Sigmoid colon (tissue), 6 donors: ENCODE measurements at regions not wholly inside any gene's neighbourhood (a gene's known extent, or its start where the extent isn't known, plus 50 kb on each side); places are given as distances from the start of the nearest gene placed in this dataset.
A peak's percentile ranks its signal among the peaks of the same experiment; 100 is the strongest.
"Not testable (repeated sequence)": the region's sequence is repeated elsewhere in the genome, so short reads cannot be mapped to it uniquely, and the experiment has no call there.

Source experiments
- DNase-seq: peaks from one replicate; pipeline ENCODE4 v3.0.0-alpha.2; 2019
- H3K27ac ChIP-seq, 4 donors: fragments of 200-600 bp; sonication (generic); one replicate each; pipeline ENCODE4 v1.5.1; 2016 to 2019; ENCODE audit warnings: mild to moderate bottlenecking in 1 of 4
- H3K27me3 ChIP-seq, 3 donors: fragments of 200-600 bp; sonication (generic); one replicate each; pipeline ENCODE4 v1.5.1; 2019; ENCODE audit warnings: mild to moderate bottlenecking in 1 of 3
- H3K36me3 ChIP-seq, 4 donors: fragments of 200-600 bp; sonication (generic); one replicate each; pipeline ENCODE4 v1.5.1; 2016 to 2019
- H3K4me1 ChIP-seq, 4 donors: fragments of 200-600 bp; sonication (generic); one replicate each; pipeline ENCODE4 v1.5.1; 2017 to 2019
- H3K4me3 ChIP-seq, 4 donors: fragments of 200-600 bp; sonication (generic); one replicate each; pipeline ENCODE4 v1.5.1; 2017 to 2019; ENCODE audit warnings: mild to moderate bottlenecking in 2 of 4, moderate library complexity in 1 of 4
- H3K9me3 ChIP-seq, 4 donors: fragments of 200-600 bp in 3 of 4; sonication (generic) in 3 of 4; one replicate each; pipeline versions ENCODE4 v1.5.1 to v1.6.1; 2013 to 2019
- EP300 ChIP-seq, 4 donors: sonication (generic); formaldehyde crosslinking; IDR thresholded peaks; one replicate each; pipeline ENCODE4 v1.6.1; 2017; ENCODE audit warnings: antibody characterized with exemption in 4 of 4
- POLR2A ChIP-seq, 2 donors: fragments of 450-650 bp; IDR thresholded peaks; one replicate each; pipeline ENCODE4 v1.6.1; 2016; ENCODE audit warnings: antibody characterized with exemption in 2 of 2, mild to moderate bottlenecking in 2 of 2, moderate library complexity in 2 of 2
- POLR2AphosphoS5 ChIP-seq, 4 donors: sonication (generic); formaldehyde crosslinking; IDR thresholded peaks; one replicate each; pipeline ENCODE4 v1.6.1; 2017; ENCODE audit warnings: antibody characterized with exemption in 4 of 4
- WGBS, 2 donors: extraction: QIAGEN DNeasy Blood & Tissue Kit; methylation state at CpG; one replicate each; pipeline ENCODE4 v1.1.7; 2013; 5-methylcytosine and 5-hydroxymethylcytosine counted together
- intact Hi-C: fragments of 100-400 bp; cut with DNase I; formaldehyde crosslinking; loops from one replicate; pipeline ENCODE4 v1.15.1; 2023
- TF ChIP-seq, protein P1 (sequence below), 4 experiments: fragments of 450-650 bp in 3 of 4; fragments of 200-600 bp in 1 of 4; IDR thresholded peaks; one replicate each; pipeline ENCODE4 v1.5.1; 2016 to 2019; ENCODE audit warnings: antibody characterized with exemption in 4 of 4, mild to moderate bottlenecking in 3 of 4, moderate library complexity in 2 of 4
- donor health status: healthy with polysubstance abuse.
- donor health status: healthy.

DNA sequence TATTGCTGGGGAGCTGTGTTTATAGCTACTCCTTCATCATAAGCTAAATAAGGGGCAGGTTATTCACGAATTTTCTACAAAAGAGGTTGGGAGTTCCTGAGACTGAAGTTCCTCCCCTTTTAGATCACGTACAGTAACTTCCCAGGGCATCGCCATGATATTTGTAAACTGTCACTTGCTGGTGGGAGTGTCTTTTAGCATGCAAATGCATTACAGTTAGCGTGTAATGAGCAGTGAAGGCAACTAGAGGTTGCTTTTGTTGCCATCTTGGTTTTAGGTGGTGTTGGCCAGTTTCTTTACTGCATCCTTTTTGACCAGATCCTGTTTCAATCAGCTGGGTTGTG lies 64.4 kb downstream of the IL12A start:
- H3K4me3 ChIP-seq = peak overlapping the region in 3 of 4 donors; percentile 23 to 36 (median 30)
- no peaks in the 10 kb centered on the region for H3K36me3 ChIP-seq
- H3K9me3 ChIP-seq = no peaks in the 10 kb centered on the region
- no peak for DNase-seq
- 78 to 85% methylated on average over 4 of the region's 4 CpGs for WGBS, 2 donors
- intact Hi-C loops = no loop called here
- no peaks in the 10 kb centered on the region for H3K27me3 ChIP-seq
- peaks cover 0 to 22% (median 11%) of the 10 kb centered on the region in 4 donors for H3K4me1 ChIP-seq
- peak overlapping the region in 3 of 4 donors; percentile 49 to 61 (median 56) for H3K27ac ChIP-seq
- TF ChIP-seq POLR2AphosphoS5 (IDR thresholded peaks at IDR 0.05) (no peak), EP300 (IDR thresholded peaks at IDR 0.05) (no peak), POLR2A (IDR thresholded peaks at IDR 0.05) (no peak)
- TF ChIP-seq, protein P1, sequence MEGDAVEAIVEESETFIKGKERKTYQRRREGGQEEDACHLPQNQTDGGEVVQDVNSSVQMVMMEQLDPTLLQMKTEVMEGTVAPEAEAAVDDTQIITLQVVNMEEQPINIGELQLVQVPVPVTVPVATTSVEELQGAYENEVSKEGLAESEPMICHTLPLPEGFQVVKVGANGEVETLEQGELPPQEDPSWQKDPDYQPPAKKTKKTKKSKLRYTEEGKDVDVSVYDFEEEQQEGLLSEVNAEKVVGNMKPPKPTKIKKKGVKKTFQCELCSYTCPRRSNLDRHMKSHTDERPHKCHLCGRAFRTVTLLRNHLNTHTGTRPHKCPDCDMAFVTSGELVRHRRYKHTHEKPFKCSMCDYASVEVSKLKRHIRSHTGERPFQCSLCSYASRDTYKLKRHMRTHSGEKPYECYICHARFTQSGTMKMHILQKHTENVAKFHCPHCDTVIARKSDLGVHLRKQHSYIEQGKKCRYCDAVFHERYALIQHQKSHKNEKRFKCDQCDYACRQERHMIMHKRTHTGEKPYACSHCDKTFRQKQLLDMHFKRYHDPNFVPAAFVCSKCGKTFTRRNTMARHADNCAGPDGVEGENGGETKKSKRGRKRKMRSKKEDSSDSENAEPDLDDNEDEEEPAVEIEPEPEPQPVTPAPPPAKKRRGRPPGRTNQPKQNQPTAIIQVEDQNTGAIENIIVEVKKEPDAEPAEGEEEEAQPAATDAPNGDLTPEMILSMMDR (IDR thresholded peaks at IDR 0.05) = no peak

DNA sequence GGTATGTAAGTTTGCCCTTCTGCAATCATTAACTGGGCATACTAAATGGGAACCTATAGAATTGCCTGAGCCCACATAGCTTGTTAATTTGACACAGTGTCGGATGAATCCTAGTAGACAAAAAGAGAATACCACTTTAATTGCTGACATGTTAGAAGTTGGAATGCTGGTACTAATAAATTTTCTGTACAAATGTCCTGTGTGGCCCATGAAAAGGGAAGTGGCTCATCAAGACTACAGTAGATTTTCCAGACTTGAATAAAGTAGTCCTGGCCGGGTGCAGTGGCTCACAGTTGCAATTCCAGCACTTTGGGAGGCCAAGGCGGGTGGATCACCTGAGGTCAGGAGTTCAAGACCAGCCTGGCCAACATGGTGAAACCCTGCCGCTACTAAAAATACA lies 66.2 kb downstream of the IL12A start:
- H3K4me3 ChIP-seq, H3K27ac ChIP-seq, H3K36me3 ChIP-seq, intact Hi-C loops, H3K27me3 ChIP-seq, DNase-seq, H3K9me3 ChIP-seq: not testable (repeated sequence)
- WGBS, 2 donors = 78 to 79% methylated on average over 4 of the region's 4 CpGs
- H3K4me1 ChIP-seq = peaks cover 0 to 11% (median 5%) of the 10 kb centered on the region in 4 donors

DNA sequence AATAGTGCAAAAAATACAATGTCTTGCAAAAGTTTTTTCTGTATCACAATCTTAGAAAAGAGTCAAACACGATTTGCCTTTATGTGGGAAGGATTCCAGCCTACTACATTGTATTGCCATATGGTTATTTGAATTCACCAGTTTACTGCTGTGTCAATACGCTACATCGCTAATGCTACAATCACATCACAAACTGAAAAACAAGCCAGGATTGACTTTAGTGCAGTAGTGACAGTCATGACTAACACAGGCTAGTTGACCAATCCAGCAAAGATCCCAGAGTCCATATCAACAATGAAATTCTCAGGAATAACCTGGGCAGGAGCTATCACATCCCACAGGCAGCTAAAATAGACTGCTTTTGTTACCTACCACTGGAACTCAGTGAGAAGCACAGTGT lies 67.0 kb downstream of the IL12A start:
- intact Hi-C loops = no loop called here
- no peak for TF ChIP-seq EP300 (IDR thresholded peaks at IDR 0.05)
- no peak for TF ChIP-seq POLR2A (IDR thresholded peaks at IDR 0.05)
- TF ChIP-seq, protein P1 (IDR thresholded peaks at IDR 0.05) = no peak
- no peak for TF ChIP-seq POLR2AphosphoS5 (IDR thresholded peaks at IDR 0.05)

DNA sequence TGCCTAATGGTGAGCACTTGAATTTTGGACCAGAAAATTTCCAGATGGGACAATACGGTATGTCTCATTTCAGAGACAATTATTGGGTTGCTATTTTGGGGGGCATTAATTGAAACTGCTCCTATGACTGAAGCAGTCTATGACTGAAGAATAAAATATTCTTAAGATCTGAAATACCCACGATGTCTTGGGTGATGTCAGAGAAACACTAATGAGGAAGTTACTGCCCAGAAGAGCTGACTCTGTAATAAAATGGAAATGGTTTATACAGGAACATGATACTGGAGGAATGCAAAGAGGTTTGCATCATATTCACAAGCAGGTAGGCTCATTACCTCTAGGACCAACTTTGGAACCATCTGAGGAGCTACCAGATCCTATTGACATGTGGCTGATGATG lies 68.7 kb downstream of the IL12A start:
- Histone ChIP-seq H3K4me3 (no peak overlapping the region), H3K36me3 (no peaks in the 10 kb centered on the region), H3K4me1 (peaks cover 0 to 4% (median 1%) of the 10 kb centered on the region in 4 donors), H3K9me3 (no peaks in the 10 kb centered on the region), H3K27ac (no peak overlapping the region), H3K27me3 (no peaks in the 10 kb centered on the region)
- no peak for DNase-seq
- TF ChIP-seq, protein P1 (IDR thresholded peaks at IDR 0.05) = no peak
- TF ChIP-seq POLR2AphosphoS5 (IDR thresholded peaks at IDR 0.05) (no peak), EP300 (IDR thresholded peaks at IDR 0.05) (no peak), POLR2A (IDR thresholded peaks at IDR 0.05) (no peak)
- intact Hi-C loops = no loop called here
- 52 to 63% methylated on average over 2 of the region's 2 CpGs for WGBS, 2 donors

More for the DNA sequence above, 67.0 kb downstream of the IL12A start:
- DNase-seq = no peak
- no peaks in the 10 kb centered on the region for H3K9me3 ChIP-seq
- no peak overlapping the region for H3K4me3 ChIP-seq
- H3K4me1 ChIP-seq = peaks cover 0 to 8% (median 4%) of the 10 kb centered on the region in 4 donors
- no peak overlapping the region for H3K27ac ChIP-seq
- WGBS, 2 donors = 25 to 74% methylated on average over 3 of the region's 3 CpGs
- H3K27me3 ChIP-seq = no peaks in the 10 kb centered on the region
- H3K36me3 ChIP-seq = no peaks in the 10 kb centered on the region

DNA sequence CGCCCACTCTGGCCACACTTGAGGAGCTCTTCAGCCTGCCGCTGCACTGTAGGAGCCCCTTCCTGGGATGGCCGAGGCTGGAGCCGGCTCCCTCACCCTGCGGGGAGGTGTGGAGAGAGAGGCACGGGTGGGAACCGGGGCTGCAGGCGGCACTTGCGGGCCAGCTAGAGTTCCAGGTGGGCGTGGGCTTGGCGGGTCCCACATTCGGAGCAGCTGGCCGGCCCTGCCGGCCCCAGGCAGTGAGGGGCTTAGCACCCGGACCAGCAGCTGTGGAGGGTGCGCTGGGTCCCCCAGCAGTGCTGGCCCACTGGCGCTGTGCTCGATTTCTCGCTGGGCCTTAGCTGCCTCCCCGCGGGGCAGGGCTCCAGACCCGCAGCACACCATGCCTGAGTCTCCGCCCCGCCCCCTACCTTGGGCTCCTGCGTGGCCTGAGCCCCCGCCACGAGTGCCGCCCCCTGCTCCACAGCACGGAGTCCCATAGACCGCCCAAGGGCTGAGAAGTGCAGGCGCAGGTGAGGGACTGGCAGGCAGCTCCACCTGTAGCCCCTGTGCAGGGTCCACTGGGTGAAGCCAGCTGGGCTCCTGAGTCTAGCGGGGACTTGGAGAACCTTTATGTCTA lies 71.9 kb downstream of the IL12A start:
- Histone ChIP-seq H3K4me3 (no peak overlapping the region), H3K27ac (no peak overlapping the region), H3K27me3 (no peaks in the 10 kb centered on the region), H3K36me3 (no peaks in the 10 kb centered on the region), H3K4me1 (no peaks in the 10 kb centered on the region), H3K9me3 (no peaks in the 10 kb centered on the region)
- 94 to 95% methylated on average over 32 of the region's 32 CpGs for WGBS, 2 donors
- TF ChIP-seq POLR2A (IDR thresholded peaks at IDR 0.05) = no peak
- no peak for TF ChIP-seq EP300 (IDR thresholded peaks at IDR 0.05)
- TF ChIP-seq, protein P1 (IDR thresholded peaks at IDR 0.05) = no peak
- TF ChIP-seq POLR2AphosphoS5 (IDR thresholded peaks at IDR 0.05) = no peak
- no peak for DNase-seq
- intact Hi-C loops = no loop called here
